ENCODE measurements at regions not wholly inside any gene's neighbourhood (a gene's known extent, or its start where the extent isn't known, plus 50 kb on each side); places are given as distances from the start of the nearest gene placed in this dataset.
"Not testable (repeated sequence)": the region's sequence is repeated elsewhere in the genome, so short reads cannot be mapped to it uniquely, and the experiment has no call there.

DNA sequence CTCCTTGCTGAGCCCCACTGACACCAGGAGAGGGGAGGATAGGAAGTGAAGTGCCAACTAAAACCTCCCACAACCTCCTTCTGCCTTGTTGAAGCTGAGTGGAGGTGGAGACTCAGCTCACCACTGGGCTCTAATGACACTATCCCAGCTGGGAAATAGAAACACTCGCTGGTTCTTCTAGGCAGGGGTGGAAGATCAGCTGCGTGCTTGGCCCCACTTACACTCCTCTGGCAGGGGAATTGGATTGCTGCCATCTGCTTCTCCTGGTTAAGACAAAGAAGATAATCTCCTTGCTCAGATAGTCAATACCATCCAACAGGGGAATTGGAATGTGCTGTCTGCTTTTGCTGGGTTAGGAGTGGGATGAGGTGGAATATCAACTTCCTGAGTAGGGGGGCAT lies 392.5 kb downstream of the ZNF674 start:
- CTCF ChIA-PET (ENCODE audit: low intra/inter-chr PET ratio), result no interaction called here

DNA sequence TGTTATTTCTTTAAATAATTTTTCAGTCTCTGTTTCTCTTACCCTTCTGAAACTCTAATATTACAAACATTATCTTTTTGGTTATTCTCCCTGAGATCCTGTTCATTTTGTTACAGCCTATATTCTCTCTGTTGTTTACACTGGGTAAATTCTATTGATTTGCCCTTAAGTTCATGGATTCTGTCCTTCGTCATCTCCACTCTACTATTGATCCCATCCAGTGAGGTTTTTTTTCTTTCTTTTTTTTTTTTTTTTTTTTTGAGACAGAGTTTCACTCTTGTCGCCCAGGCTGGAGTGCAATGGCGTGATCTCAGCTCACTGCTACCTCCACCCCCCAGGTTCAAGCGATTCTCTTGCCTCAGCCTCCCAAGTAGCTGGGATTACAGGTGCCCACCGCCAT lies 393.9 kb downstream of the ZNF674 start:
- intact Hi-C loops (cut with micrococcal nuclease); H3K27ac ChIP-seq (ENCODE audit: extremely low read depth, low read depth, low read length); DNase-seq (ENCODE audit: extremely low read depth in 1 of 4, low spot score in 3 of 4); H3K79me2 ChIP-seq (ENCODE audit: control insufficient read depth, insufficient read depth, low read length); FAIRE-seq; H2AFZ ChIP-seq (ENCODE audit: low read depth, low read length); H3K9me3 ChIP-seq (replicated peaks; ENCODE audit: control insufficient read depth, insufficient read depth, low read depth, low read length); ATAC-seq; H3K4me1 ChIP-seq (replicated peaks in 1 of 2; ENCODE audit: control insufficient read depth in 2 of 2, insufficient read depth in 2 of 2, low read length in 2 of 2); H3K36me3 ChIP-seq (ENCODE audit: control insufficient read depth, insufficient read depth, low read length); H3K9me1 ChIP-seq (ENCODE audit: control insufficient read depth, insufficient read depth, low read length); H3K9ac ChIP-seq (ENCODE audit: insufficient read depth in 1 of 2, low read depth in 2 of 2, low read length in 2 of 2); H3K4me3 ChIP-seq; POLR2A ChIA-PET; CTCF ChIA-PET (ENCODE audit: low intra/inter-chr PET ratio); H3K4me2 ChIP-seq (ENCODE audit: insufficient read depth, low read length); H4K20me1 ChIP-seq (replicated peaks; ENCODE audit: control insufficient read depth, insufficient read depth, low read length); BruUV-seq (replicated peaks); H3K27me3 ChIP-seq (ENCODE audit: control insufficient read depth in 2 of 2, insufficient read depth in 2 of 2, low read length in 2 of 2); in situ Hi-C loops (cut with MboI): not testable (repeated sequence)
- WGBS (ENCODE audit: insufficient coverage, low coverage, missing lambda C conversion rate), result 0% methylated on average over 1 of the region's 5 CpGs

More for the DNA sequence above, 392.5 kb downstream of the ZNF674 start:
- Histone ChIP-seq H3K27ac (ENCODE audit: extremely low read depth, low read depth, low read length) (no peak overlapping the region), H3K9me3 (replicated peaks; ENCODE audit: control insufficient read depth, insufficient read depth, low read depth, low read length) (no peaks in the 10 kb centered on the region), H3K36me3 (ENCODE audit: control insufficient read depth, insufficient read depth, low read length) (no peaks in the 10 kb centered on the region), H2AFZ (ENCODE audit: low read depth, low read length) (no peak overlapping the region), H3K9me1 (ENCODE audit: control insufficient read depth, insufficient read depth, low read length) (no peaks in the 10 kb centered on the region), H3K9ac (ENCODE audit: insufficient read depth in 1 of 2, low read depth in 2 of 2, low read length in 2 of 2) (no peak overlapping the region), H3K27me3 (ENCODE audit: control insufficient read depth in 2 of 2, insufficient read depth in 2 of 2, low read length in 2 of 2) (no peaks in the 10 kb centered on the region), H3K79me2 (ENCODE audit: control insufficient read depth, insufficient read depth, low read length) (no peaks in the 10 kb centered on the region), H3K4me3 (no peak overlapping the region), H4K20me1 (replicated peaks; ENCODE audit: control insufficient read depth, insufficient read depth, low read length) (no peaks in the 10 kb centered on the region), H3K4me1 (replicated peaks in 1 of 2; ENCODE audit: control insufficient read depth in 2 of 2, insufficient read depth in 2 of 2, low read length in 2 of 2) (no peaks in the 10 kb centered on the region), H3K4me2 (ENCODE audit: insufficient read depth, low read length) (no peak overlapping the region)
- 0% methylated on average over 2 of the region's 2 CpGs for WGBS (ENCODE audit: insufficient coverage, low coverage, missing lambda C conversion rate)
- BruUV-seq (replicated peaks), result no TSS peak
- no peak for DNase-seq (ENCODE audit: extremely low read depth in 1 of 4, low spot score in 3 of 4)
- FAIRE-seq, result no peak
- POLR2A ChIA-PET, result interaction anchor here (0.8 kb wide), 1 partner anchor 10 kb away, joined by 3 read pairs; no protein-coding TSS in a partner anchor
- no peak for TF ChIP-seq PTBP1 (IDR thresholded peaks at IDR 0.05; ENCODE audit: low read depth, low read length)
- TF ChIP-seq ZC3H11A (IDR thresholded peaks at IDR 0.05; ENCODE audit: low read depth, low read length), result no peak
- TF ChIP-seq SMC3 (conservative IDR thresholded peaks at IDR 0.05; ENCODE audit: insufficient read depth, low read depth, low read length), result no peak
- no peak for TF ChIP-seq ZNF57 (CRISPR knock-in tag; IDR thresholded peaks at IDR 0.05)
- no peak for TF ChIP-seq GATA2 (CRISPR knock-in tag; IDR thresholded peaks at IDR 0.05)
- TF ChIP-seq, protein P1, sequence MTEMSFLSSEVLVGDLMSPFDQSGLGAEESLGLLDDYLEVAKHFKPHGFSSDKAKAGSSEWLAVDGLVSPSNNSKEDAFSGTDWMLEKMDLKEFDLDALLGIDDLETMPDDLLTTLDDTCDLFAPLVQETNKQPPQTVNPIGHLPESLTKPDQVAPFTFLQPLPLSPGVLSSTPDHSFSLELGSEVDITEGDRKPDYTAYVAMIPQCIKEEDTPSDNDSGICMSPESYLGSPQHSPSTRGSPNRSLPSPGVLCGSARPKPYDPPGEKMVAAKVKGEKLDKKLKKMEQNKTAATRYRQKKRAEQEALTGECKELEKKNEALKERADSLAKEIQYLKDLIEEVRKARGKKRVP (CRISPR knock-in tag; IDR thresholded peaks at IDR 0.05), result no peak
- no peak for TF ChIP-seq STAG1 (CRISPR knock-in tag; IDR thresholded peaks at IDR 0.05; ENCODE audit: borderline replicate concordance)
- ATAC-seq, result no peak
- intact Hi-C loops (cut with micrococcal nuclease) (no loop called here), in situ Hi-C loops (cut with MboI) (no loop called here)
